ENCODE measurements at regions not wholly inside any gene's neighbourhood (a gene's known extent, or its start where the extent isn't known, plus 50 kb on each side); places are given as distances from the start of the nearest gene placed in this dataset.

DNA sequence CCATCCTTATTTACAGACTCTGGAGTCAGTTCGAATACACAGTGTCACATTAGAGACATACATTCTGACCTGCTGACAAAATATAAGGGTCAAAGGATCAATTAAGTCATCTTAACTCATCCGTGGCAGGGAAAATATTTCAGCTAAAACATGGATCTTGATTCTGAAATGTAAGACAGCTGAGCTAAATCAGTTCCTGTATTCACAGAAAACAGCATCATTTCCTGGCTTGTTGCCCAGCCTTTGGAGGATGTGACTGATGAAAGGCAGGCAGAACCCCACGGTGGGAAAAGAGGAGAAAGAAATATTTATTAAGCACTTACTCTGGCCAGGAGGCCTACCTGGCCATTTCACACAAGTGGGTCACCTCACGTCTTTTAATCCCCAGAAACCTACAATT lies 101.9 kb downstream of the GAS2L3 start:
- no peak for DNase-seq

DNA sequence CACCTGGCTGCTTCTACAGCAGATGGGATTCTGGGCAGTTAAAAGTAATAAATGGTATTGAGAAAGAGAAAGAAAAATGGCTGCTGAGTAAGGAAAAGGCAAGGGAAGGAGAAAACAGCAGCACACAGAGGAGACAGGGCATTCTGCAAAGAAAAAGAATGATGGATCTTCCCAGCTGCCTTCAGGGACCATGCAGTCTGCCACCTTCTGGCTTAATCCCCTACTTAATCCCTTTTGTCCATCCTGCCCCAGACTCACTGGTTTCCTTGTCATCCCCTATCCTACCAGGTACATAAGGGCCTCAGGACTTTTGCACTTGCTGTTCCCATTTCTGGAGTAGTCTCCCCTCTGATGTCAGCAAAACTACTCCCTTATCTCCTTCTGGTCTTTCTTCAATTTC lies 107.6 kb downstream of the GAS2L3 start:
- no peak for DNase-seq

DNA sequence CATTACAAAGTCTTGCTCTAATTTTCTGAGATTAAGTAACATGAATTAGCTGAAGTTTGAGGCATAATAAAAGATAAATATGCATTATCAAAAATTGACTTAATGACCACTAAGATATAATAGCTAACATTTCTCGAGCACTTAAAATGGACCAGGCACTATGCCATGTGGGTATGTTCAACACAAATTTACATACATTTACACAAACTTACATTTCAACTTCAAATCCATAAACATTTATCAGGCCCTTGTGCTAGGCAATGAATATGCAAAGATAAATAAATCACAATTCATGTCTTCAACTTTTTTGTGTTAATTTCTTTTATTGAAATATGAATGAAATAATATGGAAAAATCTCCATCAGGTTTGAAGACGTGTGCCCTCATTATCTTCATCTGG lies 108.7 kb downstream of the GAS2L3 start:
- no peak for DNase-seq

DNA sequence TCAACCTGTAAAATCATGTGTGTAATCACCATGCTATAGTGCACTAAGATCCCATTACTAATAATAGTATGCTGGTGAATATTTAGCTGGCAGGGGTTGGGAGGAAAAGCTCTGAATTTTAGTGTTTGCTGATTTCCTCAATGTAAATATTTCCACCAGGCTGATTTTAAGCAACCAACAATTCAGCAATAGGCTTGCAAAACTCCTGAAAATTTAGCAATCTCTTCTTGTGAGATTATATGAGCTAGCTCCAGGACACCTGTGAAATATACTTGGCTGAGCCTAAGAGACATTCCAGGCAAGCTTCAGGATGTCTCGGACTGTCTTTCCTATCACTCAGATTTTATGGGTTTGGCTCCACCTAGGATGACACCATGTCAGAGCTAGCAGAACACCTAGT lies 106.9 kb upstream of the ANO4 start:
- no peak for DNase-seq

DNA sequence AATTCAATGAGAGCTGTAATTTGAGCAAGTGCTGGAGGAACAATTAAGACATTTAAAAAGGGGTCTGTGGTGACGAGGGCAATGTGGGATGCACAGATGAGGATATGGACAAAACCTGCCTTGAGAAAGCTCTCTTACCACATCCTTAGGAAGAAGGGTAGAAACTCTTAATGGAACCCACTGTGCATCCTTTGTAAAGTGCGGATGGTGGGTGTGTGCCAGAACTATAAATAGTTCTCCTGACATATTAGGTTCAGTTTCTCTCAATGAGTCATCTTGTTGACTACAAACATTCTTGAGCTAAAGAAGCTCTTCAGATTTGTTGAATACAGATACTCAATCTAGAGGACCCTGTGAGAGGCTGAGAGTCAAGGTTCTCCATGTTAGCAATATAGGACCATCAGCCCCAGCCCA lies 106.1 kb upstream of the ANO4 start:
- no peak for DNase-seq

DNA sequence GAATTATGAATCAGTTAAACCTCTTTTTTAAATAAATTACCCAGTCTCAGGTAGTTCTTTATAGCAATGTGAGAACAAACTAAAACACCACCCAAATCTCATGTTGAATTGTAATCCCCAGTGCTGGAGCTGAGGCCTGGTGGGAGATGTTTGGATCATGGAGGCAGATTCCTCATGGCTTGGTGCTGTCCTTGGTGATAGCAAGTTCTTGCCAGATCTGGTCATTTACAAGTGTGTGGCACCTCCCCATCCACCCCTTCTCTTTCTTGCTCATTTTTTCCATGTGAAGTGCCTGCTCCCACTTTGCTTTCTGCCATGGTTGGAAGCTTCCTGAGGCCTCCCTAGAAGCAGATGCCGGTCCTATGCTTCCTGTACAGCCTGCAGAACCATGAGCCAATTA lies 102.1 kb upstream of the ANO4 start:
- no peak for DNase-seq

DNA sequence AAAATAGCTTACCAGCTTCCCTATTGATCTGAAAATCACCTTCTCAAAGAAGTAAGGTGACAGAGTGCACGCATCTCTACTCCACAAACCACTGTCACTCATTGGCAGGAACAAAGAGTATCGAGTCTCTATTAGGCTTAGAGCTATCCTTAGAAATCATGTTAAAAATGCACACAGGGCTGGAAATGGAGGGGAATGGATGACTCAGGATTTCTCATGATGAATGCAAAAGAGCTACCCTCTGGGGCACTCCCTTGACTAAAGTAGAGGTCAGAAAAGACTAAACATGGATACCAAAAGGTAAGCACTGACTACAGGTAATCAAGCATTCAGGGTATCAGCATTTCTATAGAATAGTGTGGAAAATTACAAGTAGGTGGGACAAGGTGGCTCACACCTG lies 96.1 kb upstream of the ANO4 start:
- DNase-seq, result no peak

DNA sequence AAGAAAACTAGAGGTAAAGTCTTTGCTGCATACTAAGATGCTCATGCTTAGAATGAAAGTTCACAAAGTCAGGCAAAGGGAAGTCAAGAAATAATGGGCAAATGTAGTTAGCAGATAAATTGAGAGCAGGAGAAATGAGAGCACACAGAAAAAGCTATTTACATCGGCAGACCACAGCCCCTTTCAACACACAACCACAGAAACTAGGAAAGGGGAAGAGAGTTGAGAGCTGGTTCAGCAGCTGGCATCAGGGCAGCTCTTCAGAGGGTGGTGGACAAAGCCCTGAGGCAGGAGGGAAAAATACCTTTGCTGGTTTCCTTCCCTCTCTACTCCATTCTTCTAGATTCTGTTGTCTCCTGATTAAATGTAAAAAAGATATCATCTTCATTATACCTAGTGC lies 95.4 kb upstream of the ANO4 start:
- peak; percentile 9 for DNase-seq

DNA sequence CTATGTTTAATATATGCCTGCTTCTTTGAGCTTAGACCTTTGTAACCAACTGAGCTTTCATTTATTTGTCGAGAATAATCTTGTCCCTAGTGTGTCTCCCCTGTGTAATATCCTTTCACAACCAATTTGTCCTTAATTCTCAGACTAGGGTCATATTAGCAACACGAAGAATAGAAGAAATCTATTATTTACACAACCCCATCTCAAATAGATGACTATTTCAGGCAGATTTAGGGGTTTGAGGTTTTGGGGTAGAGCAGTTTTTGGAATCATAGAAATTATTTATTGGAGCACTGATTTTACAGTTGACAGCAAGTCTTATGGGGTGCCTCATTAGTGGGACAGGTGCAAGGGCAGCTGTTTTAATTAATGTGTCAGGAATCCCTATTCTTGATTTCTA lies 91.2 kb upstream of the ANO4 start:
- no peak for DNase-seq

DNA sequence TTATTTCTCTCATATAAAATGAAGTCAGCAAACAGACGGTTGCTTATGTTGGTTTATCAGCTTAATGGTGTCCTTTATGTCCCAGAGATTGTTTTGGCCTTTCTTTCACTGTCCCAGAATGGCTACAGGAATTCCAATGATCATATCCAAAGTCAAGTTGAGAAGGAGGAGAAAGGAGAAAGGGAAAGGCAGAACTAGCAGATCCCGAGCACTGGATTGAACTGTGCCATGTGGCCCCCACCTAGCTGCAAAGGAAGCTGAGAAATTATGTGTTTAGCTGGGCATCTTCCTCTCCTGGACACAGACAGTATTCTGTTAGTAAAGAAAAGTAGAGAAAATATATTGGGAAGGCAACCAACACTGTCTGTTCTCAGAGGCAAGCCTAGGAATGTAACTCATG lies 90.7 kb upstream of the ANO4 start:
- no peak for DNase-seq

DNA sequence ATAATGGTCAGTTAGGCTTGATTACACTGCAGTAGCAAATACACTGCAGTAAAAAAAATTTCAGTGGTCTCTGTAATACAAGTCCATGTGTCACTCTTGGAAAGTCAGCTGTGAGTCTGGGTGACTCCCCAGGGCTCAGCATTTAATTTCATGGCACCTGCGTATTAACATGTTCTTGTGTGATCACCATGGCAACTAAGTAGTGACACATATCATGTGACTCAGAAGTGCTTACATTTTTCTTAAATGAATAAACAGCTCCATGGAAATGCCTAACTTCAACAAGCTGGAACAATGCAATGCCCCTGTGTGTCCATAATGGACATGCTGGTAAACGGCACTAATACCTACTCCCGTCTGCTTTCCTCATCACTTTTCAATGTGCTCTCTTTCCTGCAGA lies 88.5 kb upstream of the ANO4 start:
- DNase-seq, result no peak

DNA sequence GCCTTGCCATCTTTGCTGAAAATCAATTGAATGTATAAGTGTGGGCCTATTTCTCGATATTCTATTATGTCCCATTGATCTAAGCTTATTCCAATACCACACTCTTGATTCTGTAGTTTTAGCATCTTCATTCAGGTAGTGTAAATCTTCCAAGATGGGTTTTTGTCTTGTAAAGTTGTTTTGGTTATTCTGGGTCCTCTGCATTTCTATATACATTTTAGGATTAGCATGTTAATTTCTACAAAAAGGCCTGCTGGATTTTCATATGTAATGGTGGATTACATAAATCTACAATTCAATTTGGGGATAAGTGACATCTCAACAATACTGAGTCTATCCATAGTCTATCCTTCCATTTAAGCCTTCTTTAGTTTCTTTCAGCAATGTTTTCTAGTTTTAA lies 86.0 kb upstream of the ANO4 start:
- no peak for DNase-seq

DNA sequence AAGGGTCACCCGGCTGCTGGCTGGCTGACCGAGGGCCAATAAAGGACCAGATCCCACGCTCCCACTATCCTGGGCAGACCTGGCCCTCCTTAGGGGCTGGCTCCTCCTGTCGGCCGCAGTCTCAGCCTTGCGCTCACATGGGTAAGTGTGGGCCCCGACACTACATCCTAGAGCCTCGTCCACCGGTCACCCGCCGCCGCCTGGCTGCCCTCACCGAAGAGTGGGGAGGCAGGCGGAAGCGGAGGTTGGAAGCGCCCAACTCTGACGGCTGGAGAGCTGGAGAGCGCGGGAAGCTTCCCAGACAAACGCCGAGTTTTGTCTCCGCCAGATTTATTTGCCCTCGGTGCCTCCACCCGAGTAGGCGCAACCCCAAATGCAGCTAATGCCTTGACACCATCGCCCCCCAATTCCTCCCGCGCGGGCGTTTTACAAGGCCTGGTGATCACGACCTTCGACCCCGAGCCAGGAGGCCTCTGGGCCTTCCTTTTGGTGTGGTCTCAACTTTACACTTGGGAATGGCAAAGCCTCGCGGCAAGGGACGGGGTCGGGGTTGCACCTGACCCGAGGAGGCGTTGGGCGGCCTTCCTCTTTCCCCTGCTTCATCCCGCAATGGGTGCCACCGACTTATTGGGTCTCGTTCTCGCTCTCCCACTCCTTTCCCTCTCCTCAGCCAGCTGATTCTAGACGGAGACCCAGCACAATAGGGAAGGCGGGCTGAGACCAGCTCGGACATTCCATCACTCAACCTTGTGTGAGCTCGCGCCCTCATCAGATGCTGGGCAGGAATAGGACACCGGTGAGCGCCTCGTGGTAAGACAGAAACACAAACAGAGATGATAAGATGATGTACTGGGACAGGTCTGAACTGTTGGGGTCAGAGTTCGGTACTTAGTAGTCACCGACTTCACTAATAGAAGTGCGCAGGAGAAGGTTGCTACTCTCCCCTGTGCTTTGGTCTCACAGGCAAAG lies 78.3 kb upstream of the ANO4 start:
- no peak for DNase-seq

DNA sequence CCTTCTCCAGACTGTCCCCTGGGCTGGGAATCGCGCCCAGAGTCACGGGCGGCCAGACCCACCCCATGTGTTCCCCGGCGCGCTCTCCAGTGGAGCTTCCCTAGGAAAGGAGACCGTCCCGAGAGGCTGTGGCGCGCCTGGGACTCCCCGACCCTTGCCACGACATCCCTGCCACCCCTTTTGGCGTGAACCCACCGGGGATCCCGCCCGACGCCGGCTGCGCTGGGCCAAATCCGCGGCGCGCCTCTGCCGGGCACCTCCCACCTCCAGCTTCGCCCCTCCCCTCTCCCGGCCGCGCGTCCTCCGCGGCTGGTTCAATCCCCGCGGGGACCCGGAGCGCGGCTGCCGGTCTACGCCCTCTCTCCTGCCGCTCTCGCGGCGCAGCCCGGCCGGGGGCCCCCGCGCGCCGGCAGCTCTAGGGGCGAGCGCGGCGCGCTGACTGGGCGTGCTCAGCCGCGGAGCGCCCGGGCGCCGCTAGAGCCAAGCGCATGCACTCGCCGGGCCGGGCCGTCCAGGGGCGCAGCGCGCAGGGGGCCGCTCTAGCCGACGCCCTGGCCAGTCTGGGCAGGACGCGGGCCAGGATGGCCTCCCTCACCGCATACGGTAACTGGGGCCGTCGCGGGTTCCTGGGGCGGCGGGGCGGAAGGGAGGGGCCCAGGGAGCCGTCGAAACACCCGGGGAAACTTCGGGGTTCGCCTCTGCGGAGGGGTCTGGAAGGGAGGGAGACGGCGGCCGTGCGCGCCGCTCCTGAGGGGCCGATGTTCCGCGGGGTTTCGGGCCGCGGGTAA lies 77.4 kb upstream of the ANO4 start:
- DNase-seq, result no peak

DNA sequence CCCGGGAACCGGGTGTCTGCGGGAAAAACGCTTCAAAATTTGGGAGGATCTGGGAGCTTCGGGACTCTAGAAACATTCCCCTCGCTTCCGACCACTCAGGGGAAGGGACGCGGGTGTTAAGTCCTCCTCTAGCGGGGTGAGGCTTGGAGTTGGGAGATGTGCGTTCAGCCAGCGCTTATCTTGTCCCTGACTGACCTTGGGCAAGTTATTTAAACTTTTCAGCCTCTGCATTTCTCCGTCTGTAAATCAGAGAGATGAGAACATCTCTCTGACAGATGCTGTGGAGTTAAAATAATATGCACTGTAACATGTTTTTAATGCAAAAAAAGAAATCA lies 76.9 kb upstream of the ANO4 start:
- DNase-seq, result no peak

DNA sequence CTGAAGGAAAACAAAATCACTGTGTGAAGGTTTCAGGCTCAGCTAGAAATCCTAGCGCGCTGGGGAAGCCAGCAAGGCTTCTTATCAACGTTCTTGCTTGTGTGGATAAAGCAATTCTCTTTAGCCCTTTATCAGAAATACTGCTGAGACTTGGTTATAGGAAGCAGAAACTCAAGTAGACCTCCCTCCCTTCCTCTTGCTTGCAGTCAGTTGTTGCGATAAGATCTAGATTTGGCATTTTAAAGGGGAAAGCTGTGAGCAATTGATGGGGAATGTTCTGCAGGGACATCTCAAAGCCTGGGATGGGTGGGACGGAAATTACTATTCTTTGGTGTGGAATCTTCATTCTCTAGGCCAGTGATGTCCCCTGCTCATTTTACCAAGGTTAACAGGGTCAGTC lies 76.4 kb upstream of the ANO4 start:
- DNase-seq, result no peak

DNA sequence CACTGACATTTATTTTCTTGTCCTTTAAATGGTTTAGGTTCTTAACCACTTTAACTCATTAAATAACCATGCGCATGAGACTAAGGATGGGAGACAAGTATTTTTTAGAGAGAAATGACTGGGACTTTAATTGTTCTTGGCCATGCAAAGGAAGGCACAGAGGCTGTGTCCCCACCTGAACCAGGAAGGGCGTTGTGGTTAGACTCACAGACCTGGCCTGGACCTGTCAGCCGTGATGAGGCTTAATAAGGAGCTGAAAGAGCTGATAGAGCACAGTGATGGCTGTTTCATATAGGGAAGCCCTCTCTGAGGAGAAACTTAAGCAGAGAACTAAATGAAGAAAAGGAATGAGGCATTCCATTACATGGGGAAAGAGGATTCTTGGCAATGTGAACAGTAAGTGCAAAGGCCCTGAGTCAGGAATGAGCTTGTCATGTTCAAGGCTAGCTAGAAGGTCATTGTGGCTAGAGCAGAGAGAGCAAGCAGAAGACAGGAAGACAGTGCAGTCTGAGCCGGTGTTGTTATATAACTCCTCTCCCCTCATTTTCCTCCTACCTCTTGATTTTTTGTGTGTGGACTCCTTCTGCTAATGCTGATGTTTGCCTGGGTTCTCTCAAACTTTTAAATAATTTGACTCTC lies 74.4 kb upstream of the ANO4 start:
- no peak for DNase-seq

DNA sequence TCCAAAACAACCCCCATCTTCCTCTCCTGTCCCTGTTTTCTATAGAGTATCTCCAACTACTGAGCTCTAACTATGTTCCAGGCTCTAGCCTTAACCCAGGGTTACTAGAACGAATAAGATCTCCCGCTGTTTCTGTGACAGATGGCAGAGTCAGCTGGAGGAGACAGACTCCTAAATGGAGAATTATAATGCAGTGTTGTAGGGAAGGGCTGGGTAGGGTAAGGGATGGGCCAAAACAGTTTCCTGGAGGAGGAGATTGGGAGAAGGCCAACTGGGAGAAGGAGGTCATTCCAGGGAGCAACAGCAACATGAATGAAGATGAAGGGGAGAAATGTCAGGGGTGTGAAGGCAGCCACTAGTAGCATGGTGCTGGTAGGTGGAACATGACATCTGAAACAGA lies 73.4 kb upstream of the ANO4 start:
- no peak for DNase-seq

DNA sequence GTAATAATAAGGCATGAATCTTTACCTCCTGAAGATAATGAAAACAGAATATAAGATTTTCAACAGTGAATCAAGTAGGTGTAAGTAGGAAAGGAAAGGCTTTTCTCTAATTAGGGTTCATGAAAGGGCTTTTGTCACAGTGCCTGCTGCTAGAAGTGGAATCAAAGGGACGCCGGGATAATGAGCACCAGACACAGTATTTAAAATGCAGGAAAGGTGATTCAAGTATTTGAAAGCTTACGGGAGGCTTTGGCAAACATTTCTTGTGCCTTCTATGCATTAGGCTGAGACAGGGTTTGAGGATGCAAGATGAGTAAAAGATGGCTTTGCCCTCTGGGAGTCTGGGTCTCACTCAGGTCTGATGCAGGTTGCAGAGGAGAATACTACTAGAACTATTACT lies 70.5 kb upstream of the ANO4 start:
- no peak for DNase-seq

DNA sequence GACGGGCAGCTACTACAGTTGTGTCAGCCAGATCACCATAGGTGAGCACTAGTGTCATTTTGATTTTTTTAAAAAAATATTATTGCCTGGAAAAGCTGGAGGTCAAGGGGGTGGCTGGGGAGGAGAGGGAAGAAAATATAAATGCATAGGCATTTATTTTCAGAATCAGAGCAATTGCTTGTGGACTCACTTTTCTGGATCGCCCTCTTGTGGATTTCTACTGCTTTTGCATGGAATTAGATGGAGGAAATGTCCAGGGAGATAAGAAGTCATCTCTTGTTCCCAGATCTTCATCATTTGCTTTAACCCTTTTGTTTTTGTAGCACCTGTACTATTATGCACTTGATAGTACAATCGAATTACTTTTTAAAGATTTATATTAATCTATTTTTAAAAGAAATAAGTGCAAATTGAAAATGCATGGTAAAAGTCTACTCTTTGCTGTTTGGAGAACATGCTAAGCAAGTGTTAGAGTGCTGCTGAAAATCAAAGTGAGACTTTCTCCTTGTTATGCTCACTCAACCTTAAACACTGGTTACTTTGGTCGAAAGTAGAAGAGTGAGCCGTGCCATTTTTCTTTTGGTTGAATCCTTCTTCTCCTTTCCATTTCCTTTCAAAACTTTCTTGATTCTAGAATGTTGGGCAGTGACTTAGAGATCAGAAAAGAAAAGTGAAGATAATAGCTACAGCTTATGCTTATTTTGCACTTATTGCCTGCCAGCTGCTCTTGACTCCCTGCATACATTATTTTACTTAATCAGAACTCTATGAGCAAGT lies 60.6 kb upstream of the ANO4 start:
- no peak for DNase-seq

DNA sequence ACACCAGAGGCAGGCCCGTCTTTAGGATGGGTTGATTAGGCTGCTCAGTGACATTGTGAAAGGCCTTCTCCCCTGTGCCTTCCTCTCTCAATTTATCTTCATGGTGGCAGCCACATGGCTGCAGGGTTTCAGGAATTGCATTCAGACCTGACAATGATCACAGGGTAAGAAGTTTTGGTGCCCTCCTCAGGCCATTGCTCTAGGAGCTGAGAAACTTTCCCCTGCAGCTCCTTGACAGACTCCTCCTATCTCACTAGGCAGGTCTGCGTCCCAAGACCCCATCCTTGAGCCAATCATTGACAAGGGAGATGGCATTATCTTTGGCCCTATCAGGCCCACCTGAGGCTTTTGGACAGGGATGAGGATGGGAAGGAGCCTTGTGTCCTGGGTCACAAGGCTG lies 57.4 kb upstream of the ANO4 start:
- no peak for DNase-seq

DNA sequence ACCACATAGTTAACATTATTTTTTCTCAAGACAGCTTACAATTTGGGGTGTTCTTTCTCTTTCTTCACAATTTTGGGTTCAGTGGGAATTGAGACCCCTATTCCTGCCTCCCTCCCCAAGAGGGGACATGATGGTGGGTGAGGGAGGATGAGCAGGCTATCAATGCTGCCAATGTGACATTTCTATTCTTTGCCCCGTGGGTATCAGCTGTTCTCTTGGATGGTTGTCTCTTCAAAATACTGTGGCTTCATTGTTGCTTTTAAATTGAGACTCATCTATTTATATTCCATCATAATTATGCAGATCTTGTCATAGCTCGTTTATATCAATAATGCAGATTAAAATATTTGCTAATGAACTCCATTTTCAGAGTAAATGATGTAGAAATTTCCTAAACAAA lies 56.5 kb upstream of the ANO4 start:
- DNase-seq, result no peak

DNA sequence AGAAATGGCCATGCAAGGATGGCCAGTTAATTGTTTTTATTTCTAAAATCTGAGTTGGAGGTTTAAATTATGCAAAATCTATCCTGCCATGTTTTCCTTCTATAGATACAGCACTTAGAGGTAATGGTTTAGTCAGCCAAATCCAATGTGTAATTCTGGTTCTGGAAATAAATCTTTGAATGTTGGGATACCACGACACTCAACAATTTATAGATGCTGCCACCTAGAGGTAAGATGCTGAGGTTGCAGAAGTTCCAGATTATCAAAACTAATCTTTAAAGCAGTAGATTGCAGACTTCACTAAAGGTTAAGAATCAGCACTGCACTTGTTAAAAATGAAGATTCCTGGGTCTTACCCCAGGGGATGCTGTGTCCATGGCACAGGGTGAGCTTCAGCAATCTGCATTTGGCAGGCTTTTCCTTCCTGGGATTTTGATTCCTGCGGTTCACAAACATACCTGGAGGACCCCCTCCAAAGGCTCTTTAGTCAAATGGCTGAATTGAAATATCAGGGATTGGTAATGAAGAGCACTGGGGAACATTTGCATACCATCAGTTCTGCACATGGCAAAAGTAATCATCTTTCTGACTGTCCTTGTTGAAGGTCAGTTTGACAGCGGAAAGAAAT lies 53.4 kb upstream of the ANO4 start:
- no peak for DNase-seq
